ENCODE measurements at regions not wholly inside any gene's neighbourhood (a gene's known extent, or its start where the extent isn't known, plus 50 kb on each side); places are given as distances from the start of the nearest gene placed in this dataset.

DNA sequence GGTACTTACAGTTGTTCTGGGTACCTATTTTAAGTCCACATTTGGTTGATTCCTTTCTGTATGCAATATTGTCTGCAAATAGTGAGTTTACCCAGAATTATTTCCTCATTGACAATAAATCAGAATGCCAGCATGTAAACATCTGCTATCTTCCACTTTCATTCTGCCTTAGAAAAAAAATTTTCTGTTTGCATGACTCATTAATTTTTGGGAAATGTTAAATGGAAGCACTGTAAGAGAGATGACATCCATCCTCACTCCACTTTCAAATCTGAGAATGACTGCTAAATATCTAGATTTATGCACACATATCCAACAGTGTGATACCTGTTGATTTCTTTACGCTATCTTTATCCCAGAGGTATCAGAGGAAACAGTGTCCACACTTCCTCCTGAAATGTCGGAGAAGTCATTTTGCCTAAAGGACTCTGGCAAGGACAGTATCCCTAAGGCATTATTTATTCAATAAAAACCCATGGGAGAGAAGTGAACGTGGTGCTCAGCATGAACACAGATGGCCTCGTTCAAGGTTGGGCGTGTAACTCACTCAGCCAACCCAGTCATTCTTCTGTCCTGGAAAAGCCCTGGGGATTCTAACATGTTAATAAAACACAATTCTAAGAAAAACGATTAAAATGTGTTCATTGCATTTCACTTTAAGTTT, 780.9 kb downstream of the QKI start:
- TF ChIP-seq, protein P1, sequence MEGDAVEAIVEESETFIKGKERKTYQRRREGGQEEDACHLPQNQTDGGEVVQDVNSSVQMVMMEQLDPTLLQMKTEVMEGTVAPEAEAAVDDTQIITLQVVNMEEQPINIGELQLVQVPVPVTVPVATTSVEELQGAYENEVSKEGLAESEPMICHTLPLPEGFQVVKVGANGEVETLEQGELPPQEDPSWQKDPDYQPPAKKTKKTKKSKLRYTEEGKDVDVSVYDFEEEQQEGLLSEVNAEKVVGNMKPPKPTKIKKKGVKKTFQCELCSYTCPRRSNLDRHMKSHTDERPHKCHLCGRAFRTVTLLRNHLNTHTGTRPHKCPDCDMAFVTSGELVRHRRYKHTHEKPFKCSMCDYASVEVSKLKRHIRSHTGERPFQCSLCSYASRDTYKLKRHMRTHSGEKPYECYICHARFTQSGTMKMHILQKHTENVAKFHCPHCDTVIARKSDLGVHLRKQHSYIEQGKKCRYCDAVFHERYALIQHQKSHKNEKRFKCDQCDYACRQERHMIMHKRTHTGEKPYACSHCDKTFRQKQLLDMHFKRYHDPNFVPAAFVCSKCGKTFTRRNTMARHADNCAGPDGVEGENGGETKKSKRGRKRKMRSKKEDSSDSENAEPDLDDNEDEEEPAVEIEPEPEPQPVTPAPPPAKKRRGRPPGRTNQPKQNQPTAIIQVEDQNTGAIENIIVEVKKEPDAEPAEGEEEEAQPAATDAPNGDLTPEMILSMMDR (IDR thresholded peaks at IDR 0.05) = no peak

DNA sequence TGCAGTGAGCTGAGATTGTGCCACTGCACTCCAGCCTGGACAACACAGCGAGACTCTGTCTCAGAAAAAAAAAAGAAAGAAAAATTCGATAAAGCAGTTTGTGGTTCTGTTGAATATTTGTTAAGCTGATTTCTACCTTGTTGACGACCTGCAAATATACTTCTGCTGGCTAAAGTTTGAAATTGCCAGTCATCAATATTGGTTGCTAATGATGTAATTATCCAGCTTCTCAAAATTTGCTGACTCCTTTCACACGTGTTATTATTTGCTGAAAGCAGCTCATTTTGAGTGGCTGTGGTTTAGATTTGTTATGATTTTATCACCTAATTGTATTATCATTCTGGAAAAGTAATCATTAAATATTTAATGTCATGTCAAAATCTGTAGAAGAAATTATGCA, 774.3 kb downstream of the QKI start:
- TF ChIP-seq, protein P1 (IDR thresholded peaks at IDR 0.05) = no peak

DNA sequence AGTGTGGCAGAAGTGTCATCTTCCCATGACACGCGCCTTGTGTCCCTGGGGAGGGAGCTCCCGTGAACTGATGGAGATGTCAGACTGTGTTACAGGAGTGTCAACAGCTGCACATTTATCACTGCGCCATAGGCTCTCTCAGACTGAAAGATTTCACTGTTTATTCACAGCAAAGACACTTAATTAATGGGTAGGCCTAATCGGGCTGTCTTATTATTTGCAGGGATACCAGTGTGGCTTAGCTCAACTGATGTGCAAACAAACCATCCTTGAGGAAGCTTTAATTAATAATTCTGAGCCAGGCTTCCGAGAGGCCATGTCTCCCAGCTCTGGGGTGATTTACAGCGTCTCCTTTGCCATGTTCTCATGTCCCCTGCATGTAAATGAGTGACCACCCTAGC, 771.0 kb downstream of the QKI start:
- TF ChIP-seq, protein P1 (IDR thresholded peaks at IDR 0.05) = no peak

DNA sequence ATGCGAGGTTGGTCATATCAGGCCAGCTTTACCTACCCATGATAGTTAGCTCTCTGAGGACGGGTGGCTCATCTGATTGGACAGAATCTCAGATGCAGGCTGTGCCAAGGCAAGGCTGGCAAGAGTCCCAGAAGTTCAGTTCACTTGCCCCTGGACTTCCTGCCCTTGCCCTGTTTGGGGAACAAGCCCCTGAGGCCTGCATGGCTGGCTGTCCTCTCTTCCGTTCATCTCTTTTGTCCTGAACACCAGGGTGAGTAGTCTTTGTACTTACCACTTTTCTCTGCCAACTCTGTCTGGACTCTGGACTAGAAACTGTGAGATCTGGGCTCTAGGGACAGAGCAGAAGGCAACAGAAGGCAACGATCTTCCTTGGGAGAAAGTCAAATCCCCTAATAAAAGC, 769.9 kb downstream of the QKI start:
- TF ChIP-seq, protein P1 (IDR thresholded peaks at IDR 0.05) = no peak

DNA sequence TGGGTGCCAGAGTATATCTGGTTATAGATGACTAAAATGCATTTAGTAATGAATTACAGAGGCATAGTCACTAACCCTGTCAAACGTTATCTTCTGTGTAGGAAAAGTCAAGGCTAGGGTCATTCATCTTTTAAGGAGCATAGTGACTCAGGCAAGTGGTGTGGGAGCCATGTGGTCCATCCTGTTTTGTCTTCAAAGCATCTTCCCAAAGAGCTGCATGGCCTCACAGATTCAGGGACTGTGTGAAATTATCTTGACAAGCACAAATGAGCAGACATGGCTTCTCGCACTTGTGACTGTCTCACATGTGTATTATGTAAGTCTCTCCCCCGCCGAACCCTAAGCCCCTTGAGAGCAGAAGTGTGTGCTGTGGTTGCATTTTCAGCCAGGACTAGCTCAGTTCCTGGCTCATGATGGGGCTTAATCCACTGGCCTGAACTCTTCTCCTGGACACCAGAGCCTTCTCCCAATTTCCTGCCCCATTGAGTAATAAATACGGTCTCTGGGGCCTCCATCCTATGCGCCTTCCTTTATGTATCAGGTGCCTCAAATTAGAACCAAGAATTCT, 769.1 kb downstream of the QKI start:
- TF ChIP-seq, protein P1 (IDR thresholded peaks at IDR 0.05) = no peak

- TF ChIP-seq, protein P1 (IDR thresholded peaks at IDR 0.05) = no peak
These were observed 764.3 kb downstream of the QKI start for GRCh38 chr6:164178679-164179332.

- TF ChIP-seq, protein P1 (IDR thresholded peaks at IDR 0.05) = no peak
These were observed 754.8 kb downstream of the QKI start for GRCh38 chr6:164169355-164169754.
